NOMO-1 treated with dmso at 0.1 percent for 144 hours (cell line): ENCODE measurements at regions not wholly inside any gene's neighbourhood (a gene's known extent, or its start where the extent isn't known, plus 50 kb on each side); places are given as distances from the start of the nearest gene placed in this dataset.
"Not testable (repeated sequence)": the region's sequence is repeated elsewhere in the genome, so short reads cannot be mapped to it uniquely, and the experiment has no call there.

ENCODE experiments used
- DNase-seq: peaks from one replicate; lab custom pipeline; 2025; ENCODE audit not compliant: unreplicated experiment; lab: John Stamatoyannopoulos, UW

DNA sequence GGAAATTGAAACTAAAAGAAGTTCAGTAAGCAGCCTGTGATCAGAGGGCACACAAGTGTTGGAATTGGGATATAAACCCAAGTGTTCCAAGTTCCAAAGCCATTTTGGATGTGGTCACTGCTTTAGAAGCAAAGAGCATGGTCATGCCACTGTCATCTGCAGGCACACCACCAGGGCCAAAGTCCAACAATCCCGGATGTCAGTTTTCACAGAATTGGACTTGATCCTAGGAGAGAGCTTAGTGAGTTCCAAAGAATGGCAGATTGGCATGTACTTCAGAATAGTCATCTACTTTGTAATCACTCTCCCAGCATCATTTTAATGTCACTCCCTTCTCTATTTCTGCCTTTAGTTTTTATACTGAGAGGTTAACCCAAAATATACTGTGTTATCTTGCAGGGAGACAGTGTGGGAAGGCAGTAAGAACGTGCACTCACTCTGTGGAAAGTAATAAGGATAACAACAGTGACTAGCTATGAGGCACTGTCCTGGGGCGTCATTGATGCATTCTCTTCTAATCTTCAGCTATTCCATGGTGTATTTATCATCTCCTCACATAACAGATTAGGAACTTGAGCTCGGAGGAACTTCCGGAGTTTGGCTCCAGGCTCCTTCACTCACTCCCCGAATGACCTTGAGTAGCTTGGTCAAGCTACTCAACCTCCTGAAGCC lies 388.0 kb downstream of the ACTL7B start:
- DNase-seq, result no peak

DNA sequence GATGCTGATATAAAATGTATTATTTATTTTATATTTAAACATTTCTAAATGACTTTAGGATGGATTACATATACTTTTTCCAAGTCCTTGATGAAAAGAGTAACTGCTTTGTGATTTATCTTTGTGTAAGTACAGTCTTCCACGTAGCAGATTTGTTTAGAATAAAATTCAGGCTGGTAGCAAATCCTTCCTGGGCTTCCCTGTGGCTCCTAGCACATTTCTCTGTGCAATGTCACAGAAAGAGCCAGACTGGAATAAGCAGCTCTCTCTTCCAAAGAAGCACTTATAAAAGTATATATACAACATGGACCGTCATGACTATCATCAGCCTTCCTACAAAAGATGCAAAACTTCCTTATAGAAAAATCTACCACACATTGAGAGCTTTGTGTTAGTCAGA lies 388.6 kb downstream of the ACTL7B start:
- no peak for DNase-seq

DNA sequence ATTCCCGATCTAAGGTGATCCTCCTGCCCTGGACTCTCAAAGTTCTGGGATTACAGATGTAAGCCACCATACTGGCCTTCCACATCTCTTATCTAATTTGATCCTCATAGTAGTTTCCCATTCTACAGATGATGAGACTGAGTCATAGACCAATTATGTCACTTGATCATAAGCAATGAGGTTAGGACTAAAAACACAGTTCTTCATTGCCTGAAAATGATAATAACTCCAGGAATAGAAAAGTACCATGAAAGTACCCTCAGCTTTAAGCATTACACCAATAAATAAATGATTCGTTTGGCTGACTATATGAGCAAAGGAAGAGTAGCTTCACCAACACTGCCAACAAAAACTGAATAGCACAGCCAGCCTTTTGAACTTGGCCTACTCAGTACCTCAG lies 389.5 kb downstream of the ACTL7B start:
- DNase-seq, result no peak

- no peak for DNase-seq
These were observed 391.7 kb downstream of the ACTL7B start for GRCh38 chr9:108463932-108464606.

DNA sequence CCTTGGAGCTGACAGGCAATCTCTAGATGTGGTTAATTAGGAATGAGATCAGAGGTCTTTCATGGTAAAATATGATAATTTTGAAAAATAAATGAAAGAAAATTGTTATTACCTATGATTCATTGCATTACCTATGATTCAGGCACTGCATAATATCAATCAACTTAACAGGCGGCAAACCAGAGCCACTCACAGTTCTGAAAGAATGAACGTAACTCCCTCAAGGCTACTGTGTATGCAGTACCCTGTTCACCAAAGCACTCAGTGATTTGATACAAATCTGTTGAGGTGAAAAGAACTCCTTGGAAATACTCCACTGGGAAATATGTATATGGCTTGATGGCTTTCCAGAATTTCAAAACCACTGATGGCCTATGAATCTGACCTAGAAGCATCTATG lies 398.9 kb downstream of the ACTL7B start:
- DNase-seq, result no peak

DNA sequence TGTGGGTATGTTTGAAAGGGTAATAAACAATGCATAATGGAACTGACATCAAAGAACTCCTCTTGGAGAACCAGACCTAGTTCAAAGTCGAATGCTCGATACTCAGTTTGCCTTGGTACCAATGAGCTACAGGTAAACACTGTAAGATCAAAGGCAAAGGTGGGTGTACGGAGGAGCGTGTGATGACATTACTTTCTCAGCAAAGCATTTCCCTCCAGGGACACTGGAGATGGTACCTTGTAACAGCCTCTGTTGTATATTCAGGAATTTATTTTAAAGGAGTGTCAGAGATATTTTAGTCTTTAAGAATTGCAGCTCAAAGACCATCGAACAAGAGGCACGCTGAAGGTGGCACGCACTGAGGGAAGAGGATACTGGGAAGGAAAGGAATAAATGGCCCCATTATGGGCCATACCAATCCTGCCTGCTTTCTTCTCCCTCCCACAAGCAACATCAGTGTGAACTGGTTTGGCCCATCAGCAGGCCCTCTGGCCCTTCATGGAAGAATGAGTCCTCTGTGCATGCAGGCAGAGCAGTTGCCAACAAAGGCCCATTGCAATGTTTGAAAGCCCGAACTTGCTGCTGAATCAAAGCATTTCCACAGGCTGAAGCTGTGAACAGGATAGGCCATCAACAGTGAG lies 410.2 kb downstream of the ACTL7B start:
- no peak for DNase-seq

GRCh38 chr9:108444400-108445358 lies 411.1 kb downstream of the ACTL7B start:
- DNase-seq, result no peak

- DNase-seq, result no peak
These were observed 412.0 kb downstream of the ACTL7B start for GRCh38 chr9:108443741-108444140.

DNA sequence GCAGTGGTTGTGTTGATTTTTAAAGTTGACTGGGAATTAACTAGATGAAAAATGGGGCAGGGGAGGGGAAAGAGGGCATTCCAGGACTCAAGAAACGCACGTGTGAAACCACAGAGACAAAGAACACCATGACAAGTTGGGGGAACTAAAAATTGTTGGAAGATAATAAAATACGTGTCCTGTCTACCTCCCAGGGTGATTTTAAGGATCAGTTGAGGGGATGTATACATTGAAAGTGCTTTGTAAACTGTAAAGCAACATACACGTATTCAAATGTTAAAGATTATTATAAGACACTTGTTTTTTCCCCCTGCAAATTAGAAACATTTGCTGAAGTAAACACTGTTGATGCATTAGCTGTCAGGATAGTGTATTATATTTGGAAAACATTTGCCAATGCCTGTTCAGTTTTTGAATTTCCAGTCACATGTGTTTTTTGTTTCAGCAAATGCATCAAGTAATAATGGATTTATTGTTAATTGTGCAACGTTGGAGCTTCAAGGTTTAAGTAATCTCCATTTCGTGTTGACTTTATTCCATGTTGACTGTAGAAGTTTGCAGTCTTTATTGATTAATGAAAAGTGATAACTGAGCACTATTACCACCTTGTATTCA lies 412.7 kb downstream of the ACTL7B start:
- DNase-seq, result no peak

DNA sequence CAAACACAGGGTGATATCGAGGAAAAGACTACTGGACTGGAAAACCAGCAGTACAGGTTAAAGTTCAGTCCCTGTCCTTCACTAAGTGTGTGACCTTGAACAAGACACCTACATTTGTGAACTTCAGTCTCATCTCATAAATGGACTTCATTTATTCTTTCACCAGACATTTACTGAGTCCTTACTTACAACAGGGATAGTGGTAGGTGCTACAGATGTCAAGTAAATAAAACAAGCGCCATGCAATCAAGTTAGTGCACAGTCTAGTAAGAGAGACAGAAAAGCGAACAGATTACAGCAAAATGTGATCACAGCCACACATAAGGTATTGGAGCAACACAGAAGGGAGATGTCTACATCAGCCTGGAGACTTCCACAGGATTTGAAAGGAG lies 413.2 kb downstream of the ACTL7B start:
- DNase-seq, result no peak

DNA sequence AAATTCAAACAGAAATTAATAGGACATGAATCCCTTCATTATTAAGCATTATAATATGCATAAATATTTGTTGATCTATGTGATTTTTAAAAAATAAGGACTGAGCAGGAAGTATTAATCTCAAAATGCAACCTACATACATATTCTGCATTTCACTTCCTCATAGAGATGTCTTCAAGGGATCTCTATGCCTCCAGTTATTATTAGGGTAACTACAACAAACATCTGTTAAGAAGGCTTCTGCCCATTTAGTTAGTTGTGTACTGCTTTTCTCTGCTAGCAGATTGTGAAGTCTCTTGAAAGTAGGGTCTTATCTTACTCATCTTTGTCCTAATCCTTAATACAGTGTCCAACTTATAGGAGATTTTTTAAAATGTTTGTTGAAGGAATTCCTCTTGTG lies 414.1 kb downstream of the ACTL7B start:
- peak; percentile 1 for DNase-seq

DNA sequence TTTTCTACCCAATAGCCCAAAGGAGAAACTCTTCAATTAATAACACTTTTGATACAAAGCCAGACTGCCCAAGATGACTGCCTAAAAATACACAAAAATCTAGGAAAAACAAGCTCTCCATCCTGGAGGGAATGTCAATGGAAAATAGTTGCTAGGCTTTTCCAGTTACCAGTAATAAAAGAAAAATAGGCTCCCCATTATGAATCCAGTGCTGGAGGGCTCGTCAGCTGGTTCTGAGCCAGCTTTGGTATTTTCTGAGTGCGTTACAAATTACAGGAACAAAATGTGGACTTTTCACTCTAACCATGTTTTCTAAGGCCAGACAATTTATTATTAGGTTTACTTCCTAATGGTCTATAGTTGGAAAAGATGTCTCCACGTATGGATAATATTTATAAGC lies 414.5 kb downstream of the ACTL7B start:
- no peak for DNase-seq

- DNase-seq, result no peak
These were observed 415.8 kb downstream of the ACTL7B start for GRCh38 chr9:108439947-108440346.

GRCh38 chr9:108437656-108438055 lies 418.1 kb downstream of the ACTL7B start:
- no peak for DNase-seq

DNA sequence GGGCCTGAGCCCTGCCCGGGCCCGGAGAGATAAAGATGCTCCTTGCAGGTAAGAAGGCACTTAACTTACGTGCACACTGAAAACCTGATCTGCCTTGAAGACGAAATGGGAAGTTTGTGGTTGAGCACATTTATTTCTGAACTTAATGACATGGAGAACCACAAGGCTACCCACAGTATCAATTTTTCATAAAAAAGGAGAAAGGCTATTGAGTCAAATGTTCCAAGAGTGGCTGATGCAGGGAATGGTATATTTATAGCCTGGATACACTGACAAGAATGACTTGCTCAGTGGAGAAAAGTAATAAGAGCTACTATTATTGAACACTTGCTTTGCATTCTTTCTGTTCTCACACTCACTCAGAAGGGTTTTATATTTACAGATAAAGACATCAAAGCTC lies 419.3 kb downstream of the ACTL7B start:
- DNase-seq, result peak; percentile 32

- no peak for DNase-seq
These were observed 421.3 kb downstream of the ACTL7B start for GRCh38 chr9:108434502-108434901.

DNA sequence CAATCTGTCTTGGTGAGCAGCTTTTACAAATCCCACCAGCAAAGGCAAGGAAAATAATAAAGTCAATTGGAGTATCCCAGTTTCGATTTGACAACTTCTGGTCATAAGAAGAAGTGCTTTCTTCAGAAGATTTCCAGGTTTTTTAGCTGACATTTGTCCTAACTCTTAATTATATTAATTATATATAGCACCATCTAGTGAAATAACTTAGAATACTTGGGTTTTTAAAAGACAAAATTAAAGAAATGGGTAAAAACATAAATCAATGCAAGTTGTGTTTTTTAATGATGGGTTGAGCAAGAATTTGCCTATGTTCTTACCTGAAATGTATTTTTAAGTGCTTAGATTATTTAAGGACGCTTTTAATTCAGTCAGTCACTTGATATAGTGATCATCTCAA lies 421.8 kb downstream of the ACTL7B start:
- DNase-seq, result no peak

- no peak for DNase-seq
These were observed 425.1 kb downstream of the ACTL7B start for GRCh38 chr9:108430655-108431054.

- no peak for DNase-seq
These were observed 428.0 kb downstream of the ACTL7B start for GRCh38 chr9:108427751-108428150.

GRCh38 chr9:108426421-108426940 lies 429.3 kb downstream of the ACTL7B start:
- not testable (repeated sequence) for DNase-seq

DNA sequence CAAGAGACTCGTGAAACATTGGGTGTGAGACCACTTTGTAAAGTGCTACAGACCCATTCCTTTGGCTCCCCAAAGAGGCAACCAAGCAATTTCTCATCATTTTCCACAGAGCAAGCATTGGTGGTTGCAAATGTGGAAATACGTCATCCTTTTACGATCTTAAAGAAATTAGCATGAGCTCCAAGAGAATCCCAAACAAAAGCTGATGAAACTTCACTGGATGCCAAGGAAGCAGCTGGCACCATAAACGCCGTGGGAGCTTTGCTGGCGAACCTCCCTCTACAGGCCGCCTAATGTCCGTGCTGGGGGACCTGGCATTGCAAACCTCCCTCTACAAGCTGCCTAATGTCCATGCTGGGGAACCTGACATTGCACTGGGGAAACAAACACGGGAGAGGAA lies 432.4 kb downstream of the ACTL7B start:
- DNase-seq, result no peak
